Common myeloid progenitor, CD34-positive (primary cell): ENCODE measurements at regions not wholly inside any gene's neighbourhood (a gene's known extent, or its start where the extent isn't known, plus 50 kb on each side); places are given as distances from the start of the nearest gene placed in this dataset.

ENCODE experiments used
- CTCF ChIA-PET: fragments of 350-600 bp; sonication (Branson Sonifier 250); formaldehyde crosslinking; loops from one replicate; lab custom pipeline; 2021; ENCODE audit warnings: antibody characterized with exemption; lab: Charles Lee
- POLR2A ChIA-PET: fragments of 350-600 bp; sonication (Branson Sonifier 250); formaldehyde crosslinking; loops from one replicate; lab custom pipeline; 2021; ENCODE audit warnings: antibody characterized with exemption; lab: Charles Lee
- DNase-seq, 3 donors: peaks; one replicate each; pipeline versions ENCODE4 v3.0.0 to v3.0.0-alpha.2; 2013
- H3K27ac ChIP-seq, 2 experiments: 1 replicate in 1 of 2; 2 replicates in 1 of 2; pipeline ENCODE4 v1.7.0; 2013; ENCODE audit warnings: inconsistent platforms in 2 of 2, low read length in 2 of 2, mild to moderate bottlenecking in 2 of 2, low read depth in 1 of 2, moderate library complexity in 1 of 2; ENCODE audit not compliant: severe bottlenecking in 2 of 2, insufficient read depth in 1 of 2, poor library complexity in 1 of 2
- H3K27me3 ChIP-seq, 5 experiments: replicated peaks in 2 of 5; 1 replicate in 3 of 5; 2 replicates in 2 of 5; pipeline versions ENCODE4 v1.6.1 to v1.7.0; 2013; ENCODE audit warnings: low read length in 4 of 5, mild to moderate bottlenecking in 2 of 5, moderate library complexity in 2 of 5, inconsistent platforms in 1 of 5; ENCODE audit not compliant: insufficient read depth in 5 of 5, control insufficient read depth in 4 of 5
- H3K36me3 ChIP-seq, 4 experiments: 1 replicate in 2 of 4; 2 replicates in 2 of 4; pipeline versions ENCODE4 v1.6.1 to v1.7.0; 2013; ENCODE audit warnings: low read length in 3 of 4, control low read depth in 1 of 4, mild to moderate bottlenecking in 1 of 4; ENCODE audit not compliant: control insufficient read depth in 4 of 4, insufficient read depth in 4 of 4
- H3K4me1 ChIP-seq, 4 experiments: 1 replicate in 3 of 4; 2 replicates in 1 of 4; pipeline versions ENCODE4 v1.6.1 to v1.7.1; 2013; ENCODE audit warnings: low read length in 3 of 4, mild to moderate bottlenecking in 3 of 4, control low read depth in 1 of 4, inconsistent platforms in 1 of 4, moderate library complexity in 1 of 4; ENCODE audit not compliant: control insufficient read depth in 4 of 4, insufficient read depth in 4 of 4; ENCODE audit errors: control extremely low read depth in 1 of 4
- H3K4me3 ChIP-seq, 7 experiments: 1 replicate in 4 of 7; 2 replicates in 3 of 7; pipeline versions ENCODE4 v1.5.1 to v1.7.0; 2013; ENCODE audit warnings: mild to moderate bottlenecking in 7 of 7, low read length in 6 of 7, moderate library complexity in 6 of 7, inconsistent platforms in 2 of 7, low read depth in 2 of 7, control low read depth in 1 of 7; ENCODE audit not compliant: insufficient read depth in 4 of 7, control insufficient read depth in 1 of 7; ENCODE audit errors: extremely low read depth in 1 of 7
- H3K9me3 ChIP-seq, 5 experiments: 1 replicate in 4 of 5; 2 replicates in 1 of 5; pipeline versions ENCODE4 v1.6.1 to v1.7.1; 2013; ENCODE audit warnings: low read length in 4 of 5, mild to moderate bottlenecking in 2 of 5, inconsistent platforms in 1 of 5, low read depth in 1 of 5, moderate library complexity in 1 of 5; ENCODE audit not compliant: control insufficient read depth in 4 of 5, insufficient read depth in 2 of 5; ENCODE audit errors: control extremely low read depth in 1 of 5
- WGBS: methylation state at CpG from one replicate; pipeline ENCODE4 v1.1.5; 2013; ENCODE audit not compliant: insufficient coverage; 5-methylcytosine and 5-hydroxymethylcytosine counted together

DNA sequence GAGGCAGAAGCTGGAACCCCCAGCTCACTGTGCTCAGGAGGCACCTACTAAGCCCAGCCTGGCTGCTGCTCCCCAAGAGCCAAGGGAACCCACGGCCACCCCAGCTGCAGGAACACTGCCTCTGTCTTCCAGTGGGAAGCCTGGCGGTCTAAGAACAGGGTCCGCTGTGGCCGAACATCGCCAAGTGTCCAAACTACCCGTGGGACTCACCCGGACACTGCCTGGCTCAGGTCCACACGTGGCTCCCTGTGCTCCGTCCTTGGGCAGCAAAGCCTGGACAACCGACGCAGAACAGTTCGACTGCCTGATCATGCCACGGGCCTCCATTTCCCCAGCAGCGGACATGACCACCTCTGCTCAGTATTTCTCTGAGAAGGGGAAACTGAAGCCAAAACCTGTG lies 747.0 kb downstream of the BRD1 start:
- Histone ChIP-seq H3K4me3 (no peak overlapping the region), H3K27me3 (peaks cover 0 to 11% (median 2%) of the 10 kb centered on the region in 5 experiments), H3K4me1 (no peaks in the 10 kb centered on the region), H3K27ac (no peak overlapping the region), H3K36me3 (no peaks in the 10 kb centered on the region), H3K9me3 (no peaks in the 10 kb centered on the region)
- DNase-seq: no peak
- ChIA-PET POLR2A (no interaction called here), CTCF (no interaction called here)
- 86% methylated on average over 14 of the region's 14 CpGs for WGBS

- POLR2A ChIA-PET: no interaction called here
- H3K4me3 ChIP-seq: no peak overlapping the region
- no peaks in the 10 kb centered on the region for H3K4me1 ChIP-seq
- no peaks in the 10 kb centered on the region for H3K36me3 ChIP-seq
- H3K9me3 ChIP-seq: no peaks in the 10 kb centered on the region
- CTCF ChIA-PET: no interaction called here
- 93% methylated on average over 13 of the region's 15 CpGs for WGBS
- H3K27ac ChIP-seq: no peak overlapping the region
- DNase-seq: no peak
- peaks cover 0 to 10% (median 2%) of the 10 kb centered on the region in 5 experiments for H3K27me3 ChIP-seq
These were observed 747.8 kb downstream of the BRD1 start for GRCh38 chr22:49079743-49080500.

GRCh38 chr22:49079027-49079725 lies 748.5 kb downstream of the BRD1 start:
- H3K9me3 ChIP-seq: no peaks in the 10 kb centered on the region
- 85% methylated on average over 20 of the region's 22 CpGs for WGBS

GRCh38 chr22:49078076-49078710 lies 749.5 kb downstream of the BRD1 start:
- Histone ChIP-seq H3K27ac (no peak overlapping the region), H3K9me3 (no peaks in the 10 kb centered on the region), H3K4me1 (no peaks in the 10 kb centered on the region), H3K27me3 (peaks cover 0 to 9% (median 2%) of the 10 kb centered on the region in 5 experiments), H3K4me3 (no peak overlapping the region), H3K36me3 (no peaks in the 10 kb centered on the region)
- CTCF ChIA-PET: no interaction called here
- no peak for DNase-seq
- WGBS: 92% methylated on average over 23 of the region's 26 CpGs
- POLR2A ChIA-PET: no interaction called here

More at GRCh38 chr22:49079027-49079725, 748.5 kb downstream of the BRD1 start:
- Histone ChIP-seq H3K4me3 (no peak overlapping the region), H3K27me3 (peaks cover 0 to 9% (median 2%) of the 10 kb centered on the region in 5 experiments), H3K36me3 (no peaks in the 10 kb centered on the region), H3K4me1 (no peaks in the 10 kb centered on the region), H3K27ac (no peak overlapping the region)
- ChIA-PET CTCF (no interaction called here), POLR2A (no interaction called here)
- DNase-seq: no peak

- WGBS: 84% methylated on average over 5 of the region's 11 CpGs
- no peak overlapping the region for H3K4me3 ChIP-seq
These were observed 750.1 kb downstream of the BRD1 start for GRCh38 chr22:49077586-49077985.

DNA sequence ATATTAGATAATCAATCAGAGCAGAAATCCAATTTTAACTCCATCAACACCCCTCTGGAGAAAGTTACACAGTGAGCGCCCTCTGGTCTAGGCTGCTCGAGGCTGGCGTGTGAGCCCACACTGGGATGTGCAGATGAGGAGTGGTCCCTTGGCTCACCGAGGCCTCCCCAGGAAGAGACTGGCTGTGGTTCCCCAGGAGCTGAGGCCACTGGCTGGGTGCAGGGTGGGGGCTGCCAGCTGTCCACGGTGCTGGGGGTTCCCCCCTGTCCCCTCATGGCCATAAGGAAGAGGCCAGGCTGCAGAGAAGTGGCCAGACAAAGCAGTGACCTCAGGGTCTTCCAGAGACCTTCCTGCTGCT lies 750.7 kb downstream of the BRD1 start:
- Histone ChIP-seq H3K27ac (no peak overlapping the region), H3K27me3 (peaks cover 0 to 9% (median 2%) of the 10 kb centered on the region in 5 experiments), H3K4me3 (no peak overlapping the region), H3K9me3 (no peaks in the 10 kb centered on the region), H3K4me1 (no peaks in the 10 kb centered on the region), H3K36me3 (no peaks in the 10 kb centered on the region)
- ChIA-PET CTCF (no interaction called here), POLR2A (no interaction called here)
- no peak for DNase-seq
- WGBS: 72% methylated on average over 2 of the region's 5 CpGs

More at GRCh38 chr22:49077586-49077985, 750.1 kb downstream of the BRD1 start:
- peaks cover 0 to 9% (median 2%) of the 10 kb centered on the region in 5 experiments for H3K27me3 ChIP-seq
- DNase-seq: no peak
- ChIA-PET POLR2A (no interaction called here), CTCF (no interaction called here)
- no peaks in the 10 kb centered on the region for H3K9me3 ChIP-seq
- no peaks in the 10 kb centered on the region for H3K4me1 ChIP-seq
- no peak overlapping the region for H3K27ac ChIP-seq
- H3K36me3 ChIP-seq: no peaks in the 10 kb centered on the region
